Stimulated activated CD8-positive, alpha-beta memory T cell treated with anti-CD3 and anti-CD28 coated beads, Interleukin-2, amount 100 ng/mL, for 48 hours (primary cell): ENCODE measurements at regions not wholly inside any gene's neighbourhood (a gene's known extent, or its start where the extent isn't known, plus 50 kb on each side); places are given as distances from the start of the nearest gene placed in this dataset.

Experiments used
- DNase-seq, 2 donors: peaks; one replicate each; pipeline ENCODE4 v3.0.0-alpha.2; 2020; ENCODE audit warnings: low read depth in 2 of 2

DNA sequence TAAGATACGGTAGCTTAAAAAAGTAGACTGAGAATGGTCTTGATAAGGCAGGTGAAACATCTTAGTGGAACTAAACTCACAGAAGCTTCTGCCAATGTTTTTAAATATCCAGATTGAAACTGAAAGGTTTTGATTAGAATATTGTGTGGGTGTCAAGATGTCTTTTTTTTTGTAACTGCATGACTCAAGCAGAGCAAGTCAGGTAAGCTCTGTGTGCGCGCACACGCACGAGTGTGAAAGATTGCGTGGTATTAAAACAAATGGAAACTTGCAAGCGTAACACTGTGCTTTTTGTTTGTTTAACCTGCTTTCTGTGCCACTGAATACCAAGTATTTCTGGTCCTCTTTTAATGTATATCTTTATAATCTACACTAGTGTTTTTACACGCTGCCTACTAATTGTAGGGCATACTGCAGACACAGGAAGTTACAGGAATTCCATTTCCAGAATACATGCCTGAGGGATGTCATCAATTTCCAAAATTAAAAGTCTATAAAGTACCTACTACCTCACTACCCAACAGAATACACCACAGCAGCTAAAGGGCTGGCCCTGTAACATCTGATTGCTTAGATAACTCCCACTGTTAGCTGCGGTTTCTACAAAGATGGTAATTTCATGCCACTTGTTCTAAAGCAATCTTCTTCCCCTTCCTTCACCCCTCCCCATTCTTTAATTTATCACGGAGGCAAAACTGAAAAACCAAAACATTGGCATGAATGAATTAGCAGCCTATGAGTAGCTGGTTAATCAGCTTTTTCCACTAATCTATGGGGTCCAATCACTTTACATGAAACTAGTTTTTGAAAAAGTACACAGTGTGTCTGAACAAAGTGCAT is 472.8 kb downstream of the SHQ1 start:
- peak; percentile 4 to 20 for DNase-seq

- DNase-seq: no peak
Observed at GRCh38 chr3:72373139-72373538, 475.1 kb downstream of the SHQ1 start.

GRCh38 chr3:72372161-72372560 is 476.1 kb downstream of the SHQ1 start:
- no peak for DNase-seq

- DNase-seq: no peak
Observed at GRCh38 chr3:72371431-72371830, 476.8 kb downstream of the SHQ1 start.

GRCh38 chr3:72370947-72371346 is 477.3 kb downstream of the SHQ1 start:
- no peak for DNase-seq

- no peak for DNase-seq
Observed at GRCh38 chr3:72369681-72370080, 478.6 kb downstream of the SHQ1 start.

DNA sequence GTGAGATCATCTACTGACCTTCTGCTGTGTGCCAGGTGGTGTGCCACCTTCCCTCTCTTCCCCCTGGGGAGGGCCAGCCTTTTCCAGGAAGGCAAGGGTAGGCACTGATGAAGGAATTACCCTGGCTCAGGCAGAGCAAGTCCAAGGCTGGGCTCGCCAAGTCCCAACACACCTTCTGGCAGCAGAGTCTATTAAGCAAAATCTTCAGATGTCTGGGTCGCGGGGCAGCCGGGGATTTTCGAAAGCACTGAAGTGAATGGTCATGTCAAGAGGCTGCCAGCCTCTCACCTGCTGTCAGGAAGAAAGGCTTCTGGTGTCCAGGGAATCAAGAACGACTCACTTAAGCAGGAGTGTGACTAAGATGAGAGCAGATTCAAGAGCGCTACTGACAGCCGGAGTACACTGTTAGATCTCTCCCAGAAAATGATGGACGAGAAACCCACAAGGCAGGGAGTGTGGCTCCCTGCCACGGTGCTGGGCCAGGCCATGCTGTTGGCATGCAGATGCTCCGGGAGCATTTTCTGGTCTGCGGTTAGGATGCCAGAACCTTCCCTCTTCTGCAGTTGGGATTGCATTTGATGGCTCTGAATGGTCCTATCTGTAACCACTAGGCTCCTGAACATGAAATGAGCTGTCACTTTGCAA is 479.8 kb downstream of the SHQ1 start:
- no peak for DNase-seq

- no peak for DNase-seq
Observed at GRCh38 chr3:72361990-72362389, 486.3 kb downstream of the SHQ1 start.

GRCh38 chr3:72359743-72360142 is 488.5 kb downstream of the SHQ1 start:
- no peak for DNase-seq

- no peak for DNase-seq
Observed at GRCh38 chr3:72355168-72355567, 493.1 kb downstream of the SHQ1 start.

DNA sequence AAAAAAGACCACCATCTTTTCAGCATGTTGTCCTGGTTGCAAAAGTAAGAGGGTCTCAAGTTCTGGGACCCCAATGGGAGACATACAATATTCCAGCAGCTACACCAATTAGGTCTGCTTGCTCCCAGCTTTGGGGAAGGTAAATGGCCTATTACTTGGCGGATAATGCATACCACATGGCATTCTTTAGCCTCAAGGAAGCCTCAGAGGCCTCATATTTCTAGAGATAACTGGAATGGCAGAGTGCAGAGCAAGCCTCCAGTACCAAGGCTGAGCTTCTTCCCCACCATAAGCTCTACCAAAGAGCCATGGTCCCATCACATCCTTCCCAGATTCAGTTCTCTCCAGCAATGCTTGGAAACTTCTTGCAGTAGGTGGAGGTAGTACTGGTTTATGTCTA is 493.8 kb downstream of the SHQ1 start:
- no peak for DNase-seq

DNA sequence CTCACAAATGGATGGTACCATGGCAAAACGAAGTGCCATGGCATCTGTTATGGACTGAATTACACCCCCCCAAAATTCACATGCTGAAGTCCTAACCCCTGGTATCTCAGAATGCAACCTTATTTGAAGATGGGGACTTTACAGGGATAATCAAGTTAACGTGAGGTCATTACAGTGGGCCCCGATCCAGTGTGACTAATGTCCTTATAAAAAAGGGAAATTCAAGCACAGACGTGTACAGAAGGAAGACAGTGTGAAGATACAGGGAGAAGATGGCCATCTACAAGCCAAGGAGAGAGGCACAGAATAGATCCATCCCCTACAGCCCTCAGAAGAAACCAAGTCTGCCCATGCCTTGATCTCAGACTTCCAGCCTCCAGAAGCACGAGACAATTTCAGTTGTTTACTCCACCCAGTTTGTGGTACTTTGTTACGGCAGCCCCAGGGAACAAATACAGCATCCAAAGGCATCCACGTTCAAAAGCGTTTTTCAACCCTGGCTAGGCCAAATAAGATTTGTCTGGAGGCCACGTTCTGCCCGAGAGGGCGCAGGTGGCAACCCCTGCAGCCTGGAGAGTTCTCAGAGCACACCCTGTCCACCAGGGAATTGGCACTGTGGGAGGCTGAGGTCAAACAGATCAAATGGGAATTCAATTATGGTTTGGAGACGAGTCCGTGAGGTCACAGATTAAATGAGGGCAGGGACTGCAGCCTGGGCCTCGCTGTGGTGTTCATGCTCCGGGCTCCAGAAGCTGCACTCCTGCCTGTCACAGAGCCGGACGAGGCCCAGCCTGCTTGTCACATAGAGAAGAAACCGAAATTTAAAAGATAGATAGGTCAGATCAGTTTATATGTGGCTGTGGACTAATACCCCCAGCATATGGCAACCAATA is 494.8 kb downstream of the SHQ1 start:
- no peak for DNase-seq

- DNase-seq: no peak
Observed at GRCh38 chr3:72352176-72352575, 496.1 kb downstream of the SHQ1 start.

DNA sequence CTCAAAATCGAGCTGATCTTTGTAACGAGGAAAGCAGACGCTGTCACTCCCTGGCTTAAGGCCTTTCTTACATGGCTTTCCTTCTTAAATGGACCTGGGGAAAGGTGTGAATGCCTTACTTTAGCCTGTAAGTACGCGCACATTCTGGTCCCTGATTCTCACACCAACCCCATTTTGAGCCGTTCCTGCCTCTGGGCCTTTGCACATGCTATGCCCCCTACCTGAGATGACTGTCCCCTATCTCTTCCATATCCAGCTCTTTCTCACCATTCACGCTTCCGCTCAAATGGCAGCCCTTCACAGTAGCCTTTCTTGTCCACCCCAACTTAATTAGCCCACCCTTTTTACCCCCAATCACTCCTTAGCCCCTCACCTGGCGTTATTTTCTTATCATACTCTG is 496.7 kb downstream of the SHQ1 start:
- no peak for DNase-seq

- no peak for DNase-seq
Observed at GRCh38 chr3:72350761-72351505, 497.3 kb downstream of the SHQ1 start.

GRCh38 chr3:72348357-72348756 is 499.9 kb downstream of the SHQ1 start:
- DNase-seq: no peak

DNA sequence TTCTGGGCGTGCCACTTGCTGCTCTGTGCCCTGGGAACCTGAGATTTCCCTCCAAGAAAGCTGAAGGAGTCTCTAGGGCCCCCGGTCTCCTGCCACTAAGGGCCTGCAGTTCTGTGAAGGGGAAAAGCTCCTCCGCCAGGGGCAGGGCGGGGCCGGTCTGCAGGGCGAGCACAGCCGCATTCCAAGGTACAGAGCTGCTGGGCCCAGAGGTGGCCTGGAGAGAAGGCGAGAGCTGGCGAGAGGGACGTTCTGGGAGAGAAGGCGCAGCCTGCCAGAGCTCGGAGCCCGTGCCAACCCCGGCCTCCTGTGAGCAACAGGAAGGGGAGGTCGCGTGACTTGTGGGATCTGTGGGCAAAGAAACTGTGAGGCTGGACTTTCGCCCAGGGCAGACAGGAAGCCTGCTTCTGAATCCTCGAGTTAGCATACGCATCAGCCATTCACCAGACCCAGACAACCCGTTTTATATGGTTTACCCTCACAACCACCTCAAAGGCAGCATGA is 500.4 kb downstream of the SHQ1 start:
- DNase-seq: peak; percentile 35 to 62

- DNase-seq: no peak
Observed at GRCh38 chr3:72346526-72346926, 501.7 kb downstream of the SHQ1 start.

- no peak for DNase-seq
Observed at GRCh38 chr3:72345980-72346379, 502.3 kb downstream of the SHQ1 start.

GRCh38 chr3:72345237-72345878 is 502.9 kb downstream of the SHQ1 start:
- DNase-seq: no peak

GRCh38 chr3:72344647-72345046 is 503.6 kb downstream of the SHQ1 start:
- no peak for DNase-seq
